ENCODE measurements at regions not wholly inside any gene's neighbourhood (a gene's known extent, or its start where the extent isn't known, plus 50 kb on each side); places are given as distances from the start of the nearest gene placed in this dataset.

DNA sequence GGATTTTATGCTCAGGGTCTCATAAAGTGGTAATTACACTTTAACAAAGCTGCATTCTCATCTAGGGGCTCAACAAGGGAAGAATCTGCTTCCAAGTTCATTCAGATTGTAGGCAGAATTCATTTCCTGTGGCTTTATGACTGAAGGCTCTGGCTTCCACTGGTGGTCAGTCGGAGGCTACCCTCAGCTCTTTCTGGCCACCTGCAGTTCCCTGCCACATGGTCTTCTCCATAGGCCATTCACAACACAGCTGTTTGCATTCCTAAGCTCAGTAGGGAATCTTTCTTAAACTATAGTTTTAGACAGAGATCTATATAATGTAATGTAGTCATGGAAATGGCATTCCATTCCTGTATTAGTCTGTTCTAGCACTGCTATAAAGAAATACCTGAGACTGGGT is 973.0 kb upstream of the SLIT2 start:
- TF ChIP-seq EP300 (IDR thresholded peaks at IDR 0.05; ENCODE audit: low read depth), result no peak
- TF ChIP-seq, protein P1, sequence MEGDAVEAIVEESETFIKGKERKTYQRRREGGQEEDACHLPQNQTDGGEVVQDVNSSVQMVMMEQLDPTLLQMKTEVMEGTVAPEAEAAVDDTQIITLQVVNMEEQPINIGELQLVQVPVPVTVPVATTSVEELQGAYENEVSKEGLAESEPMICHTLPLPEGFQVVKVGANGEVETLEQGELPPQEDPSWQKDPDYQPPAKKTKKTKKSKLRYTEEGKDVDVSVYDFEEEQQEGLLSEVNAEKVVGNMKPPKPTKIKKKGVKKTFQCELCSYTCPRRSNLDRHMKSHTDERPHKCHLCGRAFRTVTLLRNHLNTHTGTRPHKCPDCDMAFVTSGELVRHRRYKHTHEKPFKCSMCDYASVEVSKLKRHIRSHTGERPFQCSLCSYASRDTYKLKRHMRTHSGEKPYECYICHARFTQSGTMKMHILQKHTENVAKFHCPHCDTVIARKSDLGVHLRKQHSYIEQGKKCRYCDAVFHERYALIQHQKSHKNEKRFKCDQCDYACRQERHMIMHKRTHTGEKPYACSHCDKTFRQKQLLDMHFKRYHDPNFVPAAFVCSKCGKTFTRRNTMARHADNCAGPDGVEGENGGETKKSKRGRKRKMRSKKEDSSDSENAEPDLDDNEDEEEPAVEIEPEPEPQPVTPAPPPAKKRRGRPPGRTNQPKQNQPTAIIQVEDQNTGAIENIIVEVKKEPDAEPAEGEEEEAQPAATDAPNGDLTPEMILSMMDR (IDR thresholded peaks at IDR 0.05), result no peak

Measured in transverse colon (tissue), 3 donors.